Neutrophil (primary cell): ENCODE measurements at regions not wholly inside any gene's neighbourhood (a gene's known extent, or its start where the extent isn't known, plus 50 kb on each side); places are given as distances from the start of the nearest gene placed in this dataset.

Source experiments
- H3K27ac ChIP-seq: fragments of 200-600 bp; sonication (generic); 2 replicates; pipeline ENCODE4 v1.5.1; 2016; ENCODE audit warnings: mild to moderate bottlenecking, moderate library complexity
- H3K27me3 ChIP-seq: fragments of 200-600 bp; sonication (generic); 2 replicates; pipeline ENCODE4 v1.6.0; 2016; ENCODE audit warnings: mild to moderate bottlenecking
- H3K36me3 ChIP-seq: fragments of 200-600 bp; sonication (generic); 2 replicates; pipeline ENCODE4 v1.5.1; 2017
- H3K4me1 ChIP-seq, 2 experiments: fragments of 200-600 bp in 1 of 2; sonication (generic) in 1 of 2; 1 replicate in 1 of 2; 2 replicates in 1 of 2; pipeline versions ENCODE4 v1.5.1 to v1.6.1; 2013 to 2016; ENCODE audit warnings: low read depth in 1 of 2, low read length in 1 of 2, mild to moderate bottlenecking in 1 of 2, moderate library complexity in 1 of 2; ENCODE audit not compliant: control insufficient read depth in 1 of 2, insufficient read depth in 1 of 2
- H3K4me3 ChIP-seq, 2 experiments: fragments of 200-600 bp in 1 of 2; sonication (generic) in 1 of 2; 1 replicate in 1 of 2; 2 replicates in 1 of 2; pipeline ENCODE4 v1.5.1; 2013 to 2016; ENCODE audit warnings: low read depth in 1 of 2, low read length in 1 of 2, mild to moderate bottlenecking in 1 of 2, moderate library complexity in 1 of 2
- H3K9me3 ChIP-seq: fragments of 200-600 bp; sonication (generic); 2 replicates; pipeline ENCODE4 v1.5.1; 2016
- TF ChIP-seq, protein P1 (sequence below): fragments of 200-600 bp; sonication (generic); IDR thresholded peaks from 2 replicates; pipeline ENCODE4 v1.5.1; 2016; ENCODE audit warnings: antibody characterized with exemption

DNA sequence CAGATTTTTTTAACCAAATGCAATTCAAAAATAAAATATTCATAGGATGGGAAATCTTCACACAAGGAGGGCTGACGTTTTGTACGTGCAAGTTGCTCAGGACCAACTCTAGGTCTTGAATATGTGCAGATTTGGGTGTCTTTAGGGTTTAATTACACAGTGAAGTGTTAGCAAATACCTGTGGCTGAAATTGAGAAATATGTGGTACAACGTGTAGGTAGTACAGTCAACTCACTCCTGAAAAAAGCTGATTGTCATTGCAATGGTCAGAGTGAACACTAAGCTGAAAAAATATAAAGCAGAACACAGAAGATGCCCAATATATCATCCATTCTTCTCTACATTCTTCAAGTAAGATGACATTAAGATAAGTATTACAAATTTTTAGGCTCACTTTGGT, 314.3 kb downstream of the SLITRK1 start:
- H3K4me1 ChIP-seq, result no peaks in the 10 kb centered on the region
- TF ChIP-seq, protein P1, sequence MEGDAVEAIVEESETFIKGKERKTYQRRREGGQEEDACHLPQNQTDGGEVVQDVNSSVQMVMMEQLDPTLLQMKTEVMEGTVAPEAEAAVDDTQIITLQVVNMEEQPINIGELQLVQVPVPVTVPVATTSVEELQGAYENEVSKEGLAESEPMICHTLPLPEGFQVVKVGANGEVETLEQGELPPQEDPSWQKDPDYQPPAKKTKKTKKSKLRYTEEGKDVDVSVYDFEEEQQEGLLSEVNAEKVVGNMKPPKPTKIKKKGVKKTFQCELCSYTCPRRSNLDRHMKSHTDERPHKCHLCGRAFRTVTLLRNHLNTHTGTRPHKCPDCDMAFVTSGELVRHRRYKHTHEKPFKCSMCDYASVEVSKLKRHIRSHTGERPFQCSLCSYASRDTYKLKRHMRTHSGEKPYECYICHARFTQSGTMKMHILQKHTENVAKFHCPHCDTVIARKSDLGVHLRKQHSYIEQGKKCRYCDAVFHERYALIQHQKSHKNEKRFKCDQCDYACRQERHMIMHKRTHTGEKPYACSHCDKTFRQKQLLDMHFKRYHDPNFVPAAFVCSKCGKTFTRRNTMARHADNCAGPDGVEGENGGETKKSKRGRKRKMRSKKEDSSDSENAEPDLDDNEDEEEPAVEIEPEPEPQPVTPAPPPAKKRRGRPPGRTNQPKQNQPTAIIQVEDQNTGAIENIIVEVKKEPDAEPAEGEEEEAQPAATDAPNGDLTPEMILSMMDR, result no peak

DNA sequence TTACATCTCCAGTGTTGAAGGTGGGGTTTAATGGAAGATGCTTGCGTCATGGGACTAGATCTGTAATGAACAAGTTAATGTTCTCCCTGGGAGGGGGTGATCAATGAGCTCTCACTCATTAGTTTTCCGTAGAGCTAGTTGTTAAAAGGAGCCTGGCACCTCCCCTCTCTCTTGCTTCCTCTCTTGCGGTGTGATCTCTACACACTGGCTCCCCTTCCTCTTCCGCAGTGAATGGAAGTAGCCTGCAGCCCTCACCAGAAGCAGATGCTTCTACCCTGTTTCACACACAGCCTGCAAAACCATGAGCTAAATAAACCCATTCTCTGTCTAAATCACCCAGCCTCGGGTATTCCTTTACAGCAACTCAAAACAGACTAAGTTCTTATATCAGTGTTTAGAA, 318.8 kb downstream of the SLITRK1 start:
- H3K27me3 ChIP-seq, result no peaks in the 10 kb centered on the region
- TF ChIP-seq, protein P1, result no peak
- H3K4me1 ChIP-seq, result no peaks in the 10 kb centered on the region
- no peak overlapping the region for H3K27ac ChIP-seq
- H3K4me3 ChIP-seq, result no peak overlapping the region
- no peaks in the 10 kb centered on the region for H3K9me3 ChIP-seq
- H3K36me3 ChIP-seq, result no peaks in the 10 kb centered on the region

More for the DNA sequence above, 314.3 kb downstream of the SLITRK1 start:
- Histone ChIP-seq H3K36me3 (no peaks in the 10 kb centered on the region), H3K4me3 (no peak overlapping the region), H3K27me3 (no peaks in the 10 kb centered on the region), H3K9me3 (no peaks in the 10 kb centered on the region), H3K27ac (no peak overlapping the region)

DNA sequence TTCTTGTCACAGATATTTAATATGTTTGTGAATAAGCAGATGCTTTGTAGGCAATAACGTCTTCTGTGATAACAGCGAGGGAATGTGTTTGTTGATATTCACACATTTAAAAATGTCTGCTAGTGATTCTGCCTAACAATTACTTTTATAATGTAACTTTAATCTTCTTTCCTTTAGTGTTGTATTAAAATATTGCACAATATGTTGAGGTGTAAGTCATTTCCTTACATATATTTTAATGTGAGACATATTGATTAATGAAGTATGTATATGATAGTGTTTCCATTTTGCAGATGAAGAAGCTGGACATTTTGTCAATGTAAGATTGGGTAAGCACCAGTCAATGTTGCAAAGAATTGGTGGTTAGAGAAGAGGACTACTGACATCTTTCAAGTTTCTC, 324.4 kb downstream of the SLITRK1 start:
- H3K36me3 ChIP-seq, result no peaks in the 10 kb centered on the region
- H3K4me1 ChIP-seq, result no peaks in the 10 kb centered on the region
- no peak overlapping the region for H3K27ac ChIP-seq
- H3K27me3 ChIP-seq, result no peaks in the 10 kb centered on the region
- H3K4me3 ChIP-seq, result no peak overlapping the region
- no peaks in the 10 kb centered on the region for H3K9me3 ChIP-seq
- TF ChIP-seq, protein P1, result no peak

DNA sequence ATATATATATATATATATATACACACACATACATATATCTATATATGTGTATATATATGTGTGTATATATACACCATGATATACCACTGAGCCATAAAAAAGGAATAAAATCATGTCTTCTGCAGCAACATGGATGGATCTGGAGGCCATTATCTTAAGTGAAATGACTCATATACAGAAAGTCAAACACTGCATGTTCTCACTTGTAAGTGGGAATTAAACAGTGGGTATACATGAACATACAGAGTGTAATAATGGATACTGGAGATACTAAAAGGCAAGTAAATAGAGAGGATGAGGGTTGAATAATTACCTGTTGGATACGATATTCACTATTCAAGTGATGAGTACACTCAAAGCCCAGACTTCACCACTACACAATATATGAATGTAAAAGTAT, 332.6 kb downstream of the SLITRK1 start:
- TF ChIP-seq, protein P1, result no peak
- Histone ChIP-seq H3K4me3 (no peak overlapping the region), H3K4me1 (no peaks in the 10 kb centered on the region), H3K9me3 (no peaks in the 10 kb centered on the region), H3K27ac (no peak overlapping the region), H3K36me3 (no peaks in the 10 kb centered on the region), H3K27me3 (no peaks in the 10 kb centered on the region)

DNA sequence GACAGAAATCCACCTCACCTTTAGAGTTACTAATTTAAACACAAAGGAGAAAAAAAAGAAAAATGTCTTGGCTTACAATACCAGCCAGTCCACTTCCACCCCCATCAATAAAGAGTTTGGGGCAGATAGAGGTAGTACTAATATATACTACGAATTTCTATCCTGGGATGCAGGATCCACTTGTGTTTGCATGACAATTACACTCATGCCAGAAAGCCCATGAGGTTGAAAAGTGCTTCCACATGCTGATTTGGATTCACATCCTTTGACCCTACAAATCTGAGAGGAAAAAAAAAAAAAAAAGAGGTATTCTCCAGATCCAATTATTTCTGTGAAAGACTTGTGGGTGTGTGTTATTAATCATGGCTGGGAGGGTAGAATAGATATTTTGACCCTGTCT, 335.2 kb downstream of the SLITRK1 start:
- TF ChIP-seq, protein P1, result no peak
- H3K4me3 ChIP-seq, result no peak overlapping the region
- H3K36me3 ChIP-seq, result no peaks in the 10 kb centered on the region
- no peaks in the 10 kb centered on the region for H3K27me3 ChIP-seq
- H3K4me1 ChIP-seq, result no peaks in the 10 kb centered on the region
- H3K27ac ChIP-seq, result no peak overlapping the region
- no peaks in the 10 kb centered on the region for H3K9me3 ChIP-seq

DNA sequence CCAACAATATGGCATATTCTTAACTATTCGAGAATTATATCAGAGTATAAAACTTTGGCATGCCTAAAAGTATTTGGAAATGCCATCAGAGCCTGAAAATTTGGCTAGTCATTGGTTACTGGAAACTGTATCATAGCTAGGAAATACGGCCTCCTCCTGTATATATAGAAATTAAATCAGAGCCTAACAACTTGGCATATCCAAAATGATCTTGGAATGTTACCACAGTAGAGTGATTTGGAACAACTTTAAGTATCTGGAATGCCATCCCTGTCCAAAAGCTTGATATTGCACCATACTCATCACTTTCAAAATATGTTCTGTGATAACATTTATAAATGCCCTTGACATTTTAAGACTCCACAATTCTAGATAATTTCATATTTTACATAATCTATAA, 335.8 kb downstream of the SLITRK1 start:
- no peak overlapping the region for H3K4me3 ChIP-seq
- TF ChIP-seq, protein P1, result no peak
- H3K4me1 ChIP-seq, result no peaks in the 10 kb centered on the region
- H3K27ac ChIP-seq, result no peak overlapping the region
- H3K9me3 ChIP-seq, result no peaks in the 10 kb centered on the region
- no peaks in the 10 kb centered on the region for H3K36me3 ChIP-seq
- no peaks in the 10 kb centered on the region for H3K27me3 ChIP-seq
